HCT116 (cell line): ENCODE measurements at regions not wholly inside any gene's neighbourhood (a gene's known extent, or its start where the extent isn't known, plus 50 kb on each side); places are given as distances from the start of the nearest gene placed in this dataset.

Experiments used
- ATAC-seq: fragments of 200-7000 bp; cut with Tn5 transposase; 2 replicates; pipeline ENCODE4 v1.9.1; 2020; ENCODE audit warnings: mild to moderate bottlenecking, moderate library complexity
- BruUV-seq: library from RNA; stranded (reverse); fragments of 400-500 nt; replicated peaks from 2 replicates; lab custom pipeline; 2021; lab: Mats Ljungman, UMichigan
- CTCF ChIA-PET: fragments of 300-600 bp; sonication (Branson Sonifier 250); formaldehyde crosslinking; loops from one replicate; lab custom pipeline; 2021; ENCODE audit warnings: antibody characterized with exemption; lab: Charles Lee
- POLR2A ChIA-PET: fragments of 300-600, 350-600 bp; sonication (Branson Sonifier 250); formaldehyde crosslinking; loops from one replicate; lab custom pipeline; 2021; ENCODE audit warnings: antibody characterized with exemption; lab: Charles Lee
- RAD21 ChIA-PET, 2 experiments: fragments of 300-600 bp; sonication (Branson Sonifier 250); formaldehyde crosslinking; loops; one replicate each; lab custom pipeline; 2023; ENCODE audit warnings: low total read pairs in 2 of 2; ENCODE audit not compliant: uncharacterized antibody in 2 of 2, unreplicated experiment in 2 of 2, low non-redundant PET in 1 of 2; lab: Charles Lee
- DNase-seq: peaks from one replicate; pipeline ENCODE4 v3.0.0-alpha.2; 2010; ENCODE audit warnings: low read depth, low spot score
- H2AFZ ChIP-seq: fragments of 200-600 bp; shearing (Covaris generic), sonication (generic); 2 replicates; pipeline ENCODE4 v1.6.1; 2017; ENCODE audit warnings: low read depth, mixed run types, mixed read lengths, antibody characterized with exemption, low read length; ENCODE audit not compliant: poor library complexity, severe bottlenecking
- H3K27ac ChIP-seq: 2 replicates; pipeline ENCODE4 v1.5.1; 2012; ENCODE audit warnings: low read depth, low read length
- H3K27me3 ChIP-seq: fragments of 200-600 bp; sonication (generic); 2 replicates; pipeline ENCODE4 v1.6.1; 2016; ENCODE audit warnings: mixed run types, low read length, mixed read lengths; ENCODE audit not compliant: insufficient read depth
- H3K36me3 ChIP-seq, 2 experiments: fragments of 200-500 bp in 1 of 2; fragments of 200-600 bp in 1 of 2; sonication (Bioruptor generic) in 1 of 2; sonication (generic) in 1 of 2; 2 replicates each; pipeline versions ENCODE4 v1.5.1 to v1.6.1; 2014 to 2016; ENCODE audit warnings: low read length in 2 of 2, inconsistent platforms in 1 of 2, mixed read lengths in 1 of 2, mixed run types in 1 of 2; ENCODE audit not compliant: insufficient read depth in 2 of 2, control insufficient read depth in 1 of 2
- H3K4me1 ChIP-seq, 2 experiments: fragments of 200-600 bp in 1 of 2; sonication (generic) in 1 of 2; 2 replicates each; pipeline versions ENCODE4 v1.5.1 to v1.6.1; 2012 to 2017; ENCODE audit warnings: low read length in 2 of 2, inconsistent platforms in 1 of 2, mild to moderate bottlenecking in 1 of 2, mixed read lengths in 1 of 2, mixed run types in 1 of 2, moderate library complexity in 1 of 2; ENCODE audit not compliant: insufficient read depth in 2 of 2, control insufficient read depth in 1 of 2
- H3K4me2 ChIP-seq: fragments of 200-600 bp; sonication (generic); 2 replicates; pipeline ENCODE4 v1.6.1; 2017; ENCODE audit warnings: mixed run types, low read length, mixed read lengths
- H3K4me3 ChIP-seq, 2 experiments: fragments of 200-600 bp in 1 of 2; sonication (generic) in 1 of 2; replicated peaks in 1 of 2; 2 replicates each; pipeline ENCODE4 v1.5.1; 2011 to 2016; ENCODE audit warnings: low read length in 2 of 2, control low read depth in 1 of 2, low read depth in 1 of 2, mild to moderate bottlenecking in 1 of 2, mixed read lengths in 1 of 2, mixed run types in 1 of 2
- H3K79me2 ChIP-seq: fragments of 200-600 bp; sonication (generic); 2 replicates; pipeline ENCODE4 v1.6.1; 2017; ENCODE audit warnings: mild to moderate bottlenecking, mixed run types, low read length, moderate library complexity, mixed read lengths; ENCODE audit not compliant: insufficient read depth
- H3K9ac ChIP-seq: fragments of 200-600 bp; sonication (generic); 2 replicates; pipeline ENCODE4 v1.6.1; 2016; ENCODE audit warnings: low read length, mixed read lengths
- H3K9me2 ChIP-seq: fragments of 200-600 bp; sonication (generic), shearing (Covaris generic); 2 replicates; pipeline ENCODE4 v1.6.1; 2017; ENCODE audit warnings: mixed run types, mild to moderate bottlenecking, moderate library complexity; ENCODE audit not compliant: insufficient read depth
- H3K9me3 ChIP-seq, 2 experiments: fragments of 200-500 bp in 1 of 2; fragments of 200-600 bp in 1 of 2; sonication (Bioruptor generic) in 1 of 2; sonication (generic) in 1 of 2; 2 replicates each; pipeline ENCODE4 v1.6.1; 2014 to 2017; ENCODE audit warnings: low read length in 2 of 2, mixed read lengths in 2 of 2, inconsistent platforms in 1 of 2, low read depth in 1 of 2, mild to moderate bottlenecking in 1 of 2, mixed run types in 1 of 2, moderate library complexity in 1 of 2; ENCODE audit not compliant: control insufficient read depth in 1 of 2, insufficient read depth in 1 of 2
- H4K20me1 ChIP-seq: fragments of 200-600 bp; sonication (generic), shearing (Covaris generic); 2 replicates; pipeline ENCODE4 v1.6.1; 2017; ENCODE audit warnings: mixed run types, mild to moderate bottlenecking, moderate library complexity; ENCODE audit not compliant: insufficient read depth
- EGR1 ChIP-seq: IDR thresholded peaks from 2 replicates; pipeline ENCODE4 v1.6.1; 2012; ENCODE audit warnings: low read depth
- EZH2phosphoT487 ChIP-seq: fragments of 200-600 bp; IDR thresholded peaks from 2 replicates; pipeline ENCODE4 v1.6.1; 2018; ENCODE audit warnings: antibody characterized with exemption, borderline replicate concordance
- POLR2A ChIP-seq: IDR thresholded peaks from 2 replicates; pipeline ENCODE4 v1.7.0; 2011; ENCODE audit warnings: borderline replicate concordance; ENCODE audit not compliant: insufficient read depth, insufficient read length; ENCODE audit errors: extremely low read depth
- SIN3A ChIP-seq: IDR thresholded peaks from 2 replicates; pipeline ENCODE4 v1.6.1; 2012; ENCODE audit warnings: low read depth
- intact Hi-C: fragments of 100-400 bp; cut with micrococcal nuclease; formaldehyde crosslinking; loops from 2 replicates; pipeline ENCODE4 v1.10.0; 2022
- TF ChIP-seq, protein P1 (sequence below): IDR thresholded peaks from 2 replicates; pipeline ENCODE4 v1.6.1; 2011; ENCODE audit warnings: mild to moderate bottlenecking, low read length, moderate library complexity; ENCODE audit not compliant: insufficient replicate concordance; ENCODE audit errors: extremely low read depth
- TF ChIP-seq, protein P2 (sequence below): IDR thresholded peaks from 2 replicates; pipeline ENCODE4 v1.6.1; 2012; ENCODE audit warnings: low read depth

DNA sequence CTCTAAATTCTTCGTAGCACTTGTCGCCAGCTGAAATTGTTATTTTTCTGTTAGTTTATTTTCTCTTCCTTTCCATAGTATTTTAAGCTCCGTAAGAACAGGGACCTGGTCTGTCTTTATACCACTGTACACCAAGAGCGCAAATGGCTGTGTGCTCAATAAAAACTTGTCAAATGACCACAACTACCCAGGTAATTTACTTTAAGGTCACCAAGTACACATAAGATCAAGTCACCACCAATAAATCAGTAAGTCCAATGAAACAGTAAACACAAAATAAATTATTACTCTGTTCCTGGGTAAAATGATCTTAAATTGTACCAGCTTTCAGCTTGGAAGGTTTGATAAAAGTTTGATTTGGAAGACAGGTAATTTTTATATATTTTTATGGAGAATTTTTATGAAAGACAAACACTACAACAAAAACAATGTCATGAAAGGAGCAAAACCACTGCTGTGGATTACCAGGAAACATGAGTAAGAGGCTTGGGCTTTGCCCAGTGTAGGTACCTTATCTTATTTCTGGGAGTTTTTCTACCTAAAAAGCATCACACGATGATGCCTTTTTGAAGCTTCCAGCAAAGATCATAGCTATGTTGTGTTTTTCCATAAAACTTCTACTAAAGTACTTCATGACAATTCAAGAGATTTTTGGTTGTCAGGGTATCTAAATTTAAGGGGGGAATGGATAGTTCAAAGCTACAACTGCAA lies 406.8 kb downstream of the SHQ1 start (continued):
- TF ChIP-seq, protein P1, sequence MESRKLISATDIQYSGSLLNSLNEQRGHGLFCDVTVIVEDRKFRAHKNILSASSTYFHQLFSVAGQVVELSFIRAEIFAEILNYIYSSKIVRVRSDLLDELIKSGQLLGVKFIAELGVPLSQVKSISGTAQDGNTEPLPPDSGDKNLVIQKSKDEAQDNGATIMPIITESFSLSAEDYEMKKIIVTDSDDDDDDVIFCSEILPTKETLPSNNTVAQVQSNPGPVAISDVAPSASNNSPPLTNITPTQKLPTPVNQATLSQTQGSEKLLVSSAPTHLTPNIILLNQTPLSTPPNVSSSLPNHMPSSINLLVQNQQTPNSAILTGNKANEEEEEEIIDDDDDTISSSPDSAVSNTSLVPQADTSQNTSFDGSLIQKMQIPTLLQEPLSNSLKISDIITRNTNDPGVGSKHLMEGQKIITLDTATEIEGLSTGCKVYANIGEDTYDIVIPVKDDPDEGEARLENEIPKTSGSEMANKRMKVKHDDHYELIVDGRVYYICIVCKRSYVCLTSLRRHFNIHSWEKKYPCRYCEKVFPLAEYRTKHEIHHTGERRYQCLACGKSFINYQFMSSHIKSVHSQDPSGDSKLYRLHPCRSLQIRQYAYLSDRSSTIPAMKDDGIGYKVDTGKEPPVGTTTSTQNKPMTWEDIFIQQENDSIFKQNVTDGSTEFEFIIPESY, result no peak
- TF ChIP-seq EGR1, result no peak
- TF ChIP-seq POLR2A, result no peak

DNA sequence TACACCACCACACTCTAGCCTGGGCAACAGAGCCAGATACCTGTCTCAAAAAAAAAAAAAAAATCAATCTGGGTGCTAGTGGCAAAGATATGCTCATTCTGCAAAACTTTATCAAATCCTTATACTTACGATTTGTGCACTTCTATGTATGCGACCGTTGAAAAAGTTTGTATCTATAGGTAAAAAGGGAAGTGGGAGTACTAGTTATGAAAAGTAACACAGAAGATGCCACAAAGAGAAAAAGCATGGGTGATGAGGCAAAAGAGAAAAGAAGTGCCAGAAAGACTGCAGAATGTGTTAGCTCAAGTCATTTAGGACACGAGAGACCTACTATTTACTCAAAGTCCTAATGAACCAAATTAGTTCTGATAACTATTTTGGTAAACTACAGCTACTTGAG lies 407.8 kb downstream of the SHQ1 start:
- Histone ChIP-seq H4K20me1 (peaks cover 17% of the 10 kb centered on the region; the same call in 1 of the 2 replicates), H3K9ac (no peak overlapping the region), H3K4me3 (no peak overlapping the region), H3K36me3 (peaks cover 0 to 5% of the 10 kb centered on the region in 2 experiments; a peak in 1 of 4 replicates), H3K4me1 (peaks cover 0 to 5% of the 10 kb centered on the region in 2 experiments; a peak in 2 of 4 replicates), H3K27me3 (no peaks in the 10 kb centered on the region), H3K9me3 (no peaks in the 10 kb centered on the region), H3K27ac (no peak overlapping the region), H2AFZ (no peak overlapping the region), H3K9me2 (no peaks in the 10 kb centered on the region), H3K4me2 (no peak overlapping the region), H3K79me2 (peaks cover 99% of the 10 kb centered on the region)
- no peak for ATAC-seq
- no peak for TF ChIP-seq SIN3A
- TF ChIP-seq EZH2phosphoT487, result no peak
- TF ChIP-seq, protein P2, sequence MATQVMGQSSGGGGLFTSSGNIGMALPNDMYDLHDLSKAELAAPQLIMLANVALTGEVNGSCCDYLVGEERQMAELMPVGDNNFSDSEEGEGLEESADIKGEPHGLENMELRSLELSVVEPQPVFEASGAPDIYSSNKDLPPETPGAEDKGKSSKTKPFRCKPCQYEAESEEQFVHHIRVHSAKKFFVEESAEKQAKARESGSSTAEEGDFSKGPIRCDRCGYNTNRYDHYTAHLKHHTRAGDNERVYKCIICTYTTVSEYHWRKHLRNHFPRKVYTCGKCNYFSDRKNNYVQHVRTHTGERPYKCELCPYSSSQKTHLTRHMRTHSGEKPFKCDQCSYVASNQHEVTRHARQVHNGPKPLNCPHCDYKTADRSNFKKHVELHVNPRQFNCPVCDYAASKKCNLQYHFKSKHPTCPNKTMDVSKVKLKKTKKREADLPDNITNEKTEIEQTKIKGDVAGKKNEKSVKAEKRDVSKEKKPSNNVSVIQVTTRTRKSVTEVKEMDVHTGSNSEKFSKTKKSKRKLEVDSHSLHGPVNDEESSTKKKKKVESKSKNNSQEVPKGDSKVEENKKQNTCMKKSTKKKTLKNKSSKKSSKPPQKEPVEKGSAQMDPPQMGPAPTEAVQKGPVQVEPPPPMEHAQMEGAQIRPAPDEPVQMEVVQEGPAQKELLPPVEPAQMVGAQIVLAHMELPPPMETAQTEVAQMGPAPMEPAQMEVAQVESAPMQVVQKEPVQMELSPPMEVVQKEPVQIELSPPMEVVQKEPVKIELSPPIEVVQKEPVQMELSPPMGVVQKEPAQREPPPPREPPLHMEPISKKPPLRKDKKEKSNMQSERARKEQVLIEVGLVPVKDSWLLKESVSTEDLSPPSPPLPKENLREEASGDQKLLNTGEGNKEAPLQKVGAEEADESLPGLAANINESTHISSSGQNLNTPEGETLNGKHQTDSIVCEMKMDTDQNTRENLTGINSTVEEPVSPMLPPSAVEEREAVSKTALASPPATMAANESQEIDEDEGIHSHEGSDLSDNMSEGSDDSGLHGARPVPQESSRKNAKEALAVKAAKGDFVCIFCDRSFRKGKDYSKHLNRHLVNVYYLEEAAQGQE, result no peak
- CTCF ChIA-PET, result no interaction called here
- no TSS peak for BruUV-seq
- RAD21 ChIA-PET, result no interaction called here
- POLR2A ChIA-PET, result no interaction called here
- intact Hi-C loops, result loop anchor here (10.0 kb wide), 1 partner anchor 374 kb away; no protein-coding TSS in a partner anchor
- DNase-seq, result no peak
